GM23338 (cell line): ENCODE measurements at regions not wholly inside any gene's neighbourhood (a gene's known extent, or its start where the extent isn't known, plus 50 kb on each side); places are given as distances from the start of the nearest gene placed in this dataset.

ENCODE experiments used
- ATAC-seq: fragments of 200-7000 bp; cut with Tn5 transposase; 3 replicates; pipeline ENCODE4 v1.9.1; 2020
- DNase-seq: peaks from one replicate; pipeline ENCODE4 v3.0.0-alpha.2; 2015; ENCODE audit warnings: low spot score
- H2AFZ ChIP-seq: fragments of 200-600 bp; sonication (generic); 2 replicates; pipeline ENCODE4 v1.8.0; 2016; ENCODE audit warnings: antibody characterized with exemption, mild to moderate bottlenecking, moderate library complexity
- H3F3A ChIP-seq: fragments of 200-600 bp; sonication (generic); replicated peaks from 2 replicates; pipeline ENCODE4 v1.8.0; 2017; ENCODE audit warnings: antibody characterized with exemption, mixed run types, low read depth
- H3K27ac ChIP-seq: fragments of 200-600 bp; sonication (generic); 2 replicates; pipeline ENCODE4 v1.6.1; 2016; ENCODE audit warnings: low read depth
- H3K27me3 ChIP-seq: fragments of 200-600 bp; sonication (generic); 2 replicates; pipeline ENCODE4 v1.8.0; 2016; ENCODE audit warnings: mild to moderate bottlenecking, mixed run types, moderate library complexity; ENCODE audit not compliant: insufficient read depth
- H3K36me3 ChIP-seq: fragments of 200-600 bp; sonication (generic); 2 replicates; pipeline ENCODE4 v1.8.0; 2016; ENCODE audit warnings: mild to moderate bottlenecking; ENCODE audit not compliant: insufficient read depth
- H3K4me1 ChIP-seq: fragments of 200-600 bp; sonication (generic); 2 replicates; pipeline ENCODE4 v1.8.0; 2016; ENCODE audit warnings: mild to moderate bottlenecking, moderate library complexity; ENCODE audit not compliant: insufficient read depth
- H3K4me2 ChIP-seq: fragments of 200-600 bp; sonication (generic); 2 replicates; pipeline ENCODE4 v1.7.1; 2017; ENCODE audit warnings: mixed run types
- H3K4me3 ChIP-seq: fragments of 200-600 bp; sonication (generic); 2 replicates; pipeline ENCODE4 v1.6.1; 2016; ENCODE audit warnings: mixed run types
- H3K79me2 ChIP-seq: fragments of 200-600 bp; sonication (generic); replicated peaks from 2 replicates; pipeline ENCODE4 v1.8.0; 2017; ENCODE audit warnings: mild to moderate bottlenecking; ENCODE audit not compliant: insufficient read depth
- H3K9me2 ChIP-seq: fragments of 200-600 bp; sonication (generic); 2 replicates; pipeline ENCODE4 v1.8.0; 2017; ENCODE audit not compliant: insufficient read depth
- H4K20me1 ChIP-seq: fragments of 200-600 bp; sonication (generic); replicated peaks from 2 replicates; pipeline ENCODE4 v1.8.0; 2017; ENCODE audit warnings: mild to moderate bottlenecking; ENCODE audit not compliant: insufficient read depth
- H3K27ac Mint-ChIP-seq: 2 replicates; pipeline ENCODE4 v1.8.0; 2020; ENCODE audit warnings: inconsistent platforms, mild to moderate bottlenecking, moderate library complexity, mixed read lengths
- H3K27me3 Mint-ChIP-seq: 3 replicates; pipeline ENCODE4 v1.8.0; 2022; ENCODE audit warnings: low read depth, mild to moderate bottlenecking, moderate library complexity, mixed read lengths, inconsistent platforms; ENCODE audit not compliant: insufficient read depth, poor library complexity
- H3K36me3 Mint-ChIP-seq: 3 replicates; pipeline ENCODE4 v1.8.0; 2021; ENCODE audit warnings: low read depth, mild to moderate bottlenecking, inconsistent platforms, moderate library complexity, mixed read lengths
- H3K4me1 Mint-ChIP-seq: 3 replicates; pipeline ENCODE4 v1.8.0; 2020; ENCODE audit warnings: mild to moderate bottlenecking, inconsistent platforms, mixed read lengths
- H3K4me3 Mint-ChIP-seq: 3 replicates; pipeline ENCODE4 v1.8.0; 2021; ENCODE audit warnings: moderate library complexity, mild to moderate bottlenecking, inconsistent platforms, mixed read lengths
- H3K9me3 Mint-ChIP-seq: 3 replicates; pipeline ENCODE4 v1.8.0; 2020; ENCODE audit warnings: moderate library complexity, mild to moderate bottlenecking, inconsistent platforms, mixed read lengths
- CREB1 ChIP-seq: fragments of 250-450 bp; sonication (Bioruptor Pico); IDR thresholded peaks from 2 replicates; pipeline ENCODE4 v1.5.0; 2020; ENCODE audit warnings: low read depth, mild to moderate bottlenecking, moderate library complexity
- EZH2 ChIP-seq: fragments of 200-600 bp; sonication (generic); IDR thresholded peaks from one replicate; pipeline ENCODE4 v1.8.0; 2017; ENCODE audit warnings: antibody characterized with exemption, mild to moderate bottlenecking, low read depth; ENCODE audit not compliant: unreplicated experiment
- EZH2phosphoT487 ChIP-seq: fragments of 200-600 bp; sonication (generic); IDR thresholded peaks from one replicate; pipeline ENCODE4 v1.8.1; 2018; ENCODE audit warnings: antibody characterized with exemption; ENCODE audit not compliant: unreplicated experiment
- JUNB ChIP-seq: IDR thresholded peaks from one replicate; pipeline ENCODE4 v1.6.1; 2016; ENCODE audit warnings: antibody characterized with exemption; ENCODE audit not compliant: unreplicated experiment
- POLR2AphosphoS5 ChIP-seq: IDR thresholded peaks from 2 replicates; pipeline ENCODE4 v1.6.1; 2016; ENCODE audit warnings: antibody characterized with exemption, low read depth
- ZNF114 ChIP-seq: fragments of 250-450 bp; sonication (Bioruptor Pico); IDR thresholded peaks from 2 replicates; pipeline ENCODE4 v1.5.0; 2020; ENCODE audit warnings: mild to moderate bottlenecking, moderate library complexity
- ZNF331 ChIP-seq: fragments of 250-450 bp; sonication (Bioruptor Pico); IDR thresholded peaks from 2 replicates; pipeline ENCODE4 v1.5.0; 2020; ENCODE audit warnings: low read depth, mild to moderate bottlenecking, moderate library complexity
- TF ChIP-seq, protein P1 (sequence below): fragments of 250-450 bp; sonication (Bioruptor Pico); IDR thresholded peaks from 2 replicates; pipeline ENCODE4 v1.5.0; 2020; ENCODE audit warnings: mild to moderate bottlenecking, moderate library complexity
- TF ChIP-seq, protein P2 (sequence below), 2 experiments: fragments of 200-600 bp in 1 of 2; sonication (generic) in 1 of 2; conservative IDR thresholded peaks; 2 replicates each; pipeline versions ENCODE4 v1.5.1 to v1.6.1; 2016 to 2017; ENCODE audit warnings: antibody characterized with exemption in 2 of 2, low read depth in 2 of 2, mild to moderate bottlenecking in 2 of 2, moderate library complexity in 1 of 2

DNA sequence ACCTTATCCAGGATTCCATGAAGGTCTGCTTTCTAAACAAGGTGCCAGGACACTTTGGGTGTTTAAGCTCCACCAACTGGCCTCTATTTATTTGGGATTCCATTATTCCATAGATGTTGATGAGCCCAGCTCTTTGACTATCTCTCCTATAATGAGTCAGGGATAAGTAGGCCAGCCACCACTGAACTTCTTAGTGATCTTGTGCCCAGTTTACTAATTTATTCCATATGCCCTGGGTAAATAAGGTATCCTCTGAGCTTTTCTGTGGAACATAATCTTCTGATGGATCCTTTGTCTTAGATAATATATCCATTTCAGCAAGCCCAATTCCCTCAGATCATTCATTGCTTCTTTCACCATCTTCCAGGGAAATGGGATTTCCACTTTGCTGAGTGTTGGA, 535.0 kb downstream of the FOXG1 start (continued):
- TF ChIP-seq, protein P1, sequence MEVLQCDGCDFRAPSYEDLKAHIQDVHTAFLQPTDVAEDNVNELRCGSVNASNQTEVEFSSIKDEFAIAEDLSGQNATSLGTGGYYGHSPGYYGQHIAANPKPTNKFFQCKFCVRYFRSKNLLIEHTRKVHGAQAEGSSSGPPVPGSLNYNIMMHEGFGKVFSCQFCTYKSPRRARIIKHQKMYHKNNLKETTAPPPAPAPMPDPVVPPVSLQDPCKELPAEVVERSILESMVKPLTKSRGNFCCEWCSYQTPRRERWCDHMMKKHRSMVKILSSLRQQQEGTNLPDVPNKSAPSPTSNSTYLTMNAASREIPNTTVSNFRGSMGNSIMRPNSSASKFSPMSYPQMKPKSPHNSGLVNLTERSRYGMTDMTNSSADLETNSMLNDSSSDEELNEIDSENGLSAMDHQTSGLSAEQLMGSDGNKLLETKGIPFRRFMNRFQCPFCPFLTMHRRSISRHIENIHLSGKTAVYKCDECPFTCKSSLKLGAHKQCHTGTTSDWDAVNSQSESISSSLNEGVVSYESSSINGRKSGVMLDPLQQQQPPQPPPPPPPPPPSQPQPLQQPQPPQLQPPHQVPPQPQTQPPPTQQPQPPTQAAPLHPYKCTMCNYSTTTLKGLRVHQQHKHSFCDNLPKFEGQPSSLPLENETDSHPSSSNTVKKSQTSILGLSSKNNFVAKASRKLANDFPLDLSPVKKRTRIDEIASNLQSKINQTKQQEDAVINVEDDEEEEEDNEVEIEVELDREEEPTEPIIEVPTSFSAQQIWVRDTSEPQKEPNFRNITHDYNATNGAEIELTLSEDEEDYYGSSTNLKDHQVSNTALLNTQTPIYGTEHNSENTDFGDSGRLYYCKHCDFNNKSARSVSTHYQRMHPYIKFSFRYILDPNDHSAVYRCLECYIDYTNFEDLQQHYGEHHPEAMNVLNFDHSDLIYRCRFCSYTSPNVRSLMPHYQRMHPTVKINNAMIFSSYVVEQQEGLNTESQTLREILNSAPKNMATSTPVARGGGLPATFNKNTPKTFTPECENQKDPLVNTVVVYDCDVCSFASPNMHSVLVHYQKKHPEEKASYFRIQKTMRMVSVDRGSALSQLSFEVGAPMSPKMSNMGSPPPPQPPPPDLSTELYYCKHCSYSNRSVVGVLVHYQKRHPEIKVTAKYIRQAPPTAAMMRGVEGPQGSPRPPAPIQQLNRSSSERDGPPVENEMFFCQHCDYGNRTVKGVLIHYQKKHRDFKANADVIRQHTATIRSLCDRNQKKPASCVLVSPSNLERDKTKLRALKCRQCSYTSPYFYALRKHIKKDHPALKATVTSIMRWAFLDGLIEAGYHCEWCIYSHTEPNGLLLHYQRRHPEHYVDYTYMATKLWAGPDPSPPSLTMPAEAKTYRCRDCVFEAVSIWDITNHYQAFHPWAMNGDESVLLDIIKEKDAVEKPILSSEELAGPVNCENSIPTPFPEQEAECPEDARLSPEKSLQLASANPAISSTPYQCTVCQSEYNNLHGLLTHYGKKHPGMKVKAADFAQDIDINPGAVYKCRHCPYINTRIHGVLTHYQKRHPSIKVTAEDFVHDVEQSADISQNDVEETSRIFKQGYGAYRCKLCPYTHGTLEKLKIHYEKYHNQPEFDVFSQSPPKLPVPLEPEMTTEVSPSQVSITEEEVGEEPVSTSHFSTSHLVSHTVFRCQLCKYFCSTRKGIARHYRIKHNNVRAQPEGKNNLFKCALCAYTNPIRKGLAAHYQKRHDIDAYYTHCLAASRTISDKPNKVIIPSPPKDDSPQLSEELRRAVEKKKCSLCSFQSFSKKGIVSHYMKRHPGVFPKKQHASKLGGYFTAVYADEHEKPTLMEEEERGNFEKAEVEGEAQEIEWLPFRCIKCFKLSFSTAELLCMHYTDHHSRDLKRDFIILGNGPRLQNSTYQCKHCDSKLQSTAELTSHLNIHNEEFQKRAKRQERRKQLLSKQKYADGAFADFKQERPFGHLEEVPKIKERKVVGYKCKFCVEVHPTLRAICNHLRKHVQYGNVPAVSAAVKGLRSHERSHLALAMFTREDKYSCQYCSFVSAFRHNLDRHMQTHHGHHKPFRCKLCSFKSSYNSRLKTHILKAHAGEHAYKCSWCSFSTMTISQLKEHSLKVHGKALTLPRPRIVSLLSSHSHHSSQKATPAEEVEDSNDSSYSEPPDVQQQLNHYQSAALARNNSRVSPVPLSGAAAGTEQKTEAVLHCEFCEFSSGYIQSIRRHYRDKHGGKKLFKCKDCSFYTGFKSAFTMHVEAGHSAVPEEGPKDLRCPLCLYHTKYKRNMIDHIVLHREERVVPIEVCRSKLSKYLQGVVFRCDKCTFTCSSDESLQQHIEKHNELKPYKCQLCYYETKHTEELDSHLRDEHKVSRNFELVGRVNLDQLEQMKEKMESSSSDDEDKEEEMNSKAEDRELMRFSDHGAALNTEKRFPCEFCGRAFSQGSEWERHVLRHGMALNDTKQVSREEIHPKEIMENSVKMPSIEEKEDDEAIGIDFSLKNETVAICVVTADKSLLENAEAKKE, result no peak

DNA sequence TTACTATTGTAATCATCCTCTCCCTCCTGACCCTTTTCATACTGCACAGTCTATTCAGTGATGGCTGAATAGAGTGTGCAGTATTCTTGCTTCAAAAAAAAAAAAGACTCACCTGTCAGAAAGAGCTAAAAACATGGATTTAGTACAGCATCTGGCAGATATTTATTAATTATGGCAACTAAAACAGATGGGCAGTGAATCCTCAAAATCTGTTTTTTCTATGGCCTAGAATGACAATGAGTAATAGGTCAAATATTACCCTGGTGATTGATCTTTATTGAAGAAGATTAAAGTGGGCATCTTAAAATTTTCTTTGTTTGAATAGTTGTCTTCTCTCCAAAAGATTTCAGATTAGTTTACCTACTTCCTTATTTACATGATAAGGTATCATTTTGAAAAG, 543.6 kb downstream of the FOXG1 start:
- Mint-ChIP-seq H3K27me3 (peaks cover 3% of the 10 kb centered on the region), H3K4me3 (no peak overlapping the region), H3K4me1 (no peaks in the 10 kb centered on the region), H3K36me3 (no peaks in the 10 kb centered on the region), H3K9me3 (no peaks in the 10 kb centered on the region), H3K27ac (no peak overlapping the region)
- Histone ChIP-seq H3K9me2 (no peaks in the 10 kb centered on the region; the same call in 1 of the 2 replicates), H3K36me3 (no peaks in the 10 kb centered on the region), H3F3A (no peaks in the 10 kb centered on the region), H2AFZ (no peak overlapping the region), H3K4me1 (no peaks in the 10 kb centered on the region), H3K27me3 (no peaks in the 10 kb centered on the region), H4K20me1 (no peaks in the 10 kb centered on the region), H3K4me2 (no peak overlapping the region), H3K79me2 (no peaks in the 10 kb centered on the region), H3K27ac (no peak overlapping the region), H3K4me3 (no peak overlapping the region)
- ATAC-seq (no peak), DNase-seq (no peak)
- TF ChIP-seq JUNB (no peak), CREB1 (CRISPR knock-in tag) (no peak), EZH2 (no peak), ZNF331 (CRISPR knock-in tag) (no peak), ZNF114 (CRISPR knock-in tag) (no peak), POLR2AphosphoS5 (no peak), EZH2phosphoT487 (no peak)
- TF ChIP-seq, protein P1, result no peak
- TF ChIP-seq, protein P2, sequence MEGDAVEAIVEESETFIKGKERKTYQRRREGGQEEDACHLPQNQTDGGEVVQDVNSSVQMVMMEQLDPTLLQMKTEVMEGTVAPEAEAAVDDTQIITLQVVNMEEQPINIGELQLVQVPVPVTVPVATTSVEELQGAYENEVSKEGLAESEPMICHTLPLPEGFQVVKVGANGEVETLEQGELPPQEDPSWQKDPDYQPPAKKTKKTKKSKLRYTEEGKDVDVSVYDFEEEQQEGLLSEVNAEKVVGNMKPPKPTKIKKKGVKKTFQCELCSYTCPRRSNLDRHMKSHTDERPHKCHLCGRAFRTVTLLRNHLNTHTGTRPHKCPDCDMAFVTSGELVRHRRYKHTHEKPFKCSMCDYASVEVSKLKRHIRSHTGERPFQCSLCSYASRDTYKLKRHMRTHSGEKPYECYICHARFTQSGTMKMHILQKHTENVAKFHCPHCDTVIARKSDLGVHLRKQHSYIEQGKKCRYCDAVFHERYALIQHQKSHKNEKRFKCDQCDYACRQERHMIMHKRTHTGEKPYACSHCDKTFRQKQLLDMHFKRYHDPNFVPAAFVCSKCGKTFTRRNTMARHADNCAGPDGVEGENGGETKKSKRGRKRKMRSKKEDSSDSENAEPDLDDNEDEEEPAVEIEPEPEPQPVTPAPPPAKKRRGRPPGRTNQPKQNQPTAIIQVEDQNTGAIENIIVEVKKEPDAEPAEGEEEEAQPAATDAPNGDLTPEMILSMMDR (conservative IDR thresholded peaks at IDR 0.05; ENCODE audit: low read depth in 2 of 2), result no peak
